GM19328 (cell line): ENCODE measurements at regions not wholly inside any gene's neighbourhood (a gene's known extent, or its start where the extent isn't known, plus 50 kb on each side); places are given as distances from the start of the nearest gene placed in this dataset.
"Not testable (repeated sequence)": the region's sequence is repeated elsewhere in the genome, so short reads cannot be mapped to it uniquely, and the experiment has no call there.

ENCODE experiments used
- ATAC-seq: cut with Tn5 transposase; IDR thresholded peaks from one replicate; pipeline ENCODE4 v1.9.1; 2021; ENCODE audit warnings: mild to moderate bottlenecking, moderate library complexity; ENCODE audit not compliant: unreplicated experiment

DNA sequence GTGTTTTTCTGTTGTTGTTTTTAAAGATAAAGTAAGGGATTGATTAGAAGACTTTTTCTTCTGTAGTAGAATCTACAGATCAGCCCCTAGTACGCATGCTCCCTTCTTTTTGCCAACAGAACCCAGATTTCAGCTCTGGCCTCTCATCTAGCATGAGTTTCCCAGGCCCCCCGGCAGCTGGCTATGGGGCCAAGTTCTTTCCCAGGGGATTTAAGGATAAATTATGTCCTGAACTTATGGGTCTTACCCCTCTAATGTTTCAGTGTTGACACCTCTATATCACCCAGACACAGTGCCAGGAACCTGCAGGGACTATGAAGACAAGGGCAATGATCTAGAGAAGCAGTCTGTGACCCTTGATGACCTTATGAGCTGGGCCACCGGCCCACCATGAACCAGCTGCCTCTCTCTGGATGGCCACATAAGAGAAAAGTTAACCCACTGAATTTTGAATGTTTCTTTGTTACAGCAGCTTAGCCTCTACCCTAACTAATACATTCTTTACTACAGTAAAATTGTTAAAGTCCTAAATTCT is 150.5 kb downstream of the UNC5CL start:
- ATAC-seq = no peak

DNA sequence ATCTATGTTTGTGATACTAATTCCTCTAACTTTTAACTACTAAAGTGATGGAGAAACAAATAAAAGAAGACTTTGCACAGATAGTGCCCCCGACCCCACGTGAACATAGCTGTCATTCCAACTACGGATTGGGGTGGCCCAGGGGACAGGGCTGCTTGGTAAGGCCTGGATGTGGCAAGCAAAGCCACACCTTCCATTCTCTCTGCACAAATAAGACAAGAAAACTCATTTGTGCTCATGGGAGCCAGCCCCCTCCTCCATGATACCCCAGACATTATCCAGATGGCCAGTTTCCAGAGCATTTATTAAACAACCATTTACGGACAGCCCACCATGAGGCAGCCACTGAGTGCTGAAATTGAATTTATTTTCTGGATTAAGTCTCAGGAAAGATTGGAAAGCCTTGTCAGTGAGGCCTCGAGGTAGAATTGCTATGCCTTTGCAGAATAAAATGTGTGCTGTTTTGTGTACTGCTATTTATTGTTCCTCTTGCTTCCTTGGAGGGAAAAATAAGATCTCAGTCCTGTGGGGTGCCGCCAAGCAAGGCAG is 151.2 kb downstream of the UNC5CL start:
- no peak for ATAC-seq

DNA sequence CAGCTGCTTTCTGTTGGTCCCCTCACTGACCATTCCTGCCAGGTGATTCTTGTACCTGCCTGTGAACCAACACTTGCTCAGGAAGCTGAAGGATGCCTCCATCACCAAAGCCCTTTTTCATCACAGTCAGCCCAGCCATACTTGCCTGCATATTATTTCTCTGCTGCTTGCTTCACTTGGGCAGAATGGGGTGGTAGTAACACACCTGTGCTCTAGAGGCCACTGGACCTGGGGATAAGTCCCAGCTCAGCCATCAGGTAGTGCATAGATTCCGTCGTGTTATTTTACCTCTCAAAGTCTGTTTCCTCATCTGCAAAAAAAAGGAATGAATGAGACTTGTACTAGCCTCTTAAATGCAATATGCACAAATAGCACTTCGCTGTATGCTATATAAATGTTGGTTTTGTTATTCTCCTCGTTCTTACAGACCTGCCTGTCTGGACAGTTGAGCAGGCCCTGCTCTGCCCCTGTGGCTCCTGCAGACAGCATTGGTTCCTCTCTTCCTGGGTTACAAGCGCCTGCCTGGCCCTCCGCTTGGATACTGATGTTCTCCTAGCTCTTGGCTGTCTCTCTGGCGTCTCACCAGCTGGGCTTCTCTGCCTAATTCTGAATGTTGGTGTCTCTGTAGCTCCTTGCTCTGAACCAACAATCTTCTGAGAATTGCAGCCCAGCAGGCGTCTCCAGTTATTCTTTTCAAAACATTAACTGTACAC is 151.8 kb downstream of the UNC5CL start:
- no peak for ATAC-seq

DNA sequence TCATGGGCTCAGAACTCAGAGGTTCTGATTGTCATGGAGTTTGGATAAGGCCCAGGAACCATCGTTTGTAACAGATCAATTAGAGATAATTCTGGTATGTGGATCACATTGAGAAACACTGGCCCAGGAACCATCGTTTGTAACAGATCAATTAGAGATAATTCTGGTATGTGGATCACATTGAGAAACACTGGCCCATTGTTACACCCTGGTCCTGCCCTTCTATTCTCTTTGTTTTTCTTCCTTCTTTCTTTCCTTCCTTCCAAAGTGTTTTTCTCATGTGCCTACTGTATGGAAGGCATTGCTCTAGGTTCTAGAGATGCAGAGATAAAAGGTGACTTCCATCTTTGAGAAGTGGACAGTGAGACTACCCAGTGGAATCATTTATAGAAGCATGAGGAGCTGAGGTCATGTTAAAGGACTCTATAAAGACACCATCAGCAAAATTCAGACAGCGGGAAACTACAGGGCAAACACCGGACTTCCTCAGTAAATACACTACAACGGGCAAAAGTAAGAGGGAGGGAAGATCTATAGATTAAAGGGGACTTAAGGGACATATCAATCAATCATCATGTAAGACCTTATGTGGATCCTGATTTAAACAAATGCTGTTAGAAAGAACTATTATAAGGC is 153.8 kb downstream of the UNC5CL start:
- ATAC-seq = no peak

DNA sequence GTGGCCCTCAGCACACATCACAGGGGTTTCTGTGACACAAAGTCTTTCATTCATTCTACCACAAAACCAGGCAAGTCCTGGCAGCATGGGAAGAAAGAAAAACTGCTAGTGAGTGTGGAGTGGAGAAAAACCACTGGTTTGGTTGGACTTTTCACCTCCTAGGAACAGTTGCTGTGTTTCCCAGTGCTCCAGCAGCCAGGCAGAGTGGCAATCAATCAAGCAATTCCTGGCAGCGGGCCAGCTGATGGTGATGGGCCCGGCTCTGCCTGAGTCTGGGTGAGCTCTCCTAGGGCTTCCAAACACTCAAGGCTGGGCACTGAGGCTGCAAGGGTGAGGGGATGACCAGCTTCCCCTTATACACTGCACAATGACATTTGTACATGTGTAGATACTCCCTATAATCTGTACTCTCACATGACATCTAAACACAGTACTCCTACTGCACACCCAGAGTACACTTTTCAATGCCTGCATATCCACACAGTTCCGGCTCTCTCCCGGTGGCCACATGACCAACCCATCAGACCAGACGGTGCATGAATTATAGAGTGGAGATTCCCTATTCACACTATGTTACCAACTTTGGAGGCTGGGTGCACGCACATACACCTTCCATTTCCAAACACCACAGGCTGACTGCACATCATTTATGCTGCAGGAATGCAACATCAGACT is 156.6 kb downstream of the UNC5CL start:
- no peak for ATAC-seq

DNA sequence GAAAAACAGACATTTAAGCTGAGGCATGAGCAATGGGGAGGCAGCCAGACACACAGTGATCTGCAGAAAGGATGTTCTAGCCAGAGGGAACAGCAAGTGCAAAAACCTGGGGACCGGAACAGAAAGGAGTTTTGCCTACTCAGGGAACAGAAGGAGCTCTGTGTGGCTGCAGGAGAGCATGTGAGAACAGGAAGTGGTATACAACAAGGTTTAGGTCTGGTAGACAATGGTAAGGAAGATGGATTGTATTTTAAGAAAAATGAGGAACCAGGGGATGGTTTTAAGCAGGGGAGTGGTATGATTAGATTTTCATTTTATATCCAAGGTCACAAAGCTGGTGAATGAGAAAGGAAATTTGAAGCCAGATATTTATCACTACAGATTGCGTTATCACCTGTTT is 157.5 kb downstream of the UNC5CL start:
- no peak for ATAC-seq

DNA sequence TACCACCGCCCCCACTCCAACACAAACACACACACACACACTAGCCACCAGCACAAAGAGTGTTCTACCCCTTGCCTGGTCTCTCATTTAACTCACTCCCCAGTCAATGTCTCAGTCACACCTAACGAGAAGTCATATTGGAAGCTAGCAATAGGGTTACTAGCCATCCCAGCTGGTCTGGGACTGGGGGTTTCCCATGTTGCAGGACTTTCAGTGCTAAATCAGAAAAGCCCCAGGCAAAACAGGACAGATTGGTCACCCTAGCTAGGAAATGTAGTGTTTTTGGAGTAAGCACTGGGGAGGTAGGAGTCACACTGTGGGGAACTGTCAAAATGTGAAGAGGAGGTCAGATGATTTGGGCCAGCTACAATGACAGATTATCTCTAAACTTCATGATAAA is 158.1 kb downstream of the UNC5CL start:
- ATAC-seq = no peak

DNA sequence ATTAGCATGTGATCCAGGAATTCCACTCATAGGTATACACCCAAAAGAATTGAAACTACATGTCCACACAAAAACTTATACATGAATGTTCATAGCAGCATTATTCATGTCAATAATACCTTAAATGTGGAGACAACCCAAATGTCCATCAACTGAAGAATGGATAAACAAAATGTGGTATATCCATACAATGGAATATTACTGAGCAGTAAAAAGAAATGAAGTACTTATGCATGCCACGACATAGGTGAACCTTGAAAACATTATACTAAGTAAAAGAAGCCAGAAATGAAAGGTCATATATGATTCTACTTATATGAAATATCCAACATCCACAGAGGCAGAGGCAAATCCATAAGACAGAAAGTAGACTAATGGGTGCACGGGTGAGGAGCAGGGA is 159.9 kb downstream of the UNC5CL start:
- no peak for ATAC-seq

DNA sequence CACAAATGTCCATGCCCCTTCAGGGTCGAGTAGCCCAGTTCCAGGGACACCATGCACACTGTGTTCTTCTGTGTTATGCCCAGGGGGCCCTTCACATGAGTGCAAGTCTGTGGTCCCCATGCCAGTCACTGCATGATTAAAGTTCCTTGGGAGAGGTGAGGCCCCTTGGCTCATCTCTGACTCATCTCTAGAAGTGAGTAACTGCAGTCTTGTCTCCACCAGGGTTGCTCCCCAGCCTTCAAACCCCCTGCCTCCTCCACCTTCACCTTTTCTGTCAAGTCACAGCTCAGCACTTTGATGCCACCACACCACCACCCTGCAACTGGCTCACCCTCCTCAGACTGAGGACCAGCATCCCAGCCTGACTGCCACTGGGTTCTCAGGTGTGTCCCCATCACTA is 161.7 kb downstream of the UNC5CL start:
- no peak for ATAC-seq

DNA sequence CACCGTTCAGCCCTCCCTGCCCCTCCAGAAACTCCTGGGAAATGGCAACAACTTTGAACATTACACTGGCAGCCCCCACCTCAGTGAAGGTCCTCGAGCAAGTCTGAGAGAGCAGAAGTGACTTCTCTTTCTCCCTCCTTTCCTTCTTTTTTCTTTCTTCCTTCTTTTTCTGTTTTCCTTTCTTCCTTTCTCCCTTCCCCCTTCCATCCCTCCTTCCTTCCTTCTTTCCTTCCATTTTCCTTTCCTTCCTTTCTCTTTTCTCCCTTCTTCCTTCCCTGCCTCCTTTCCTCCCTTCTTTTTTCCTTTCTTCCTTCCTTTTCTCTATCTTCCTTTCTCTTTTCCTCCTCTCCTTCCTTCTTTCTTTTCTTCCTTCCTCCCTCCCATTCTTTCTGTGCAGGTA is 162.7 kb downstream of the UNC5CL start:
- ATAC-seq = no peak

DNA sequence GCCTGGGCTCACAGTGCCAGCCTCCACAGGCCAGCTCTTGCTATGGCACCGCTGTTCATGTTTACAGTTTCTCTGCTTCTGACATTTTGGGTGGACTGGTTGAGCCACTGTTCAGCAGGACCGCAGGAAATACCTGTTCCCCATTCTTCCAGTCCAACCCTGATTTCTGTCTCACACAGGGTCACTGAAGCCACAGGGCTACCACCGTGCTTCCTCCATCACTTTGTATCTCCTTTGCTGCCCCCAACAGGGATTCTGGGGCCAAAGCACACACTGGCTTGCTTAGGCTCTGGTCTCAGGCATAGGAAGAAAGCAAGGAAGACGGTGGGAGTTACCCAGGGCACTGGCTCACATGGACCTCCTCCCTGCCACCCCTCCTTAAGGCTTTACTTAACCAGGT is 164.5 kb downstream of the UNC5CL start:
- ATAC-seq = no peak

DNA sequence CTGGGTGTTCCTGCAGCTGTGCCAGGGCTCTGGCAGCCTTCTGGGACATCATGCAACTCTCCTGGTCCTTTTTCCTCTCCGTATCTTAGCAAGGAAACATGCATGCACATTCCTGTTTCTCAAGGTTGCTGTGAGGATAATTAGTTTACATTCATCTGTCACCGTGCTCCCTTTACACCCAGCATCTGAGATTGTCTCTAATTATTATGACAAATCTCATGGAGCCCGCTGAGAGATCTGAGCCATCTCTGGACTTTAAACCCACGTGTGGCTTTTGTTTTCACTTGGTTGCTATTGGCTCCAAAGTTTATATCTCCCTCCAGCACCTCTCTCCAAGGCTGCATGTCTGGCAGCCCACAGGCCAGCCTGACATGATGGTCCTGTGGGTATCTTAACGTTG is 167.6 kb downstream of the UNC5CL start:
- ATAC-seq = no peak

DNA sequence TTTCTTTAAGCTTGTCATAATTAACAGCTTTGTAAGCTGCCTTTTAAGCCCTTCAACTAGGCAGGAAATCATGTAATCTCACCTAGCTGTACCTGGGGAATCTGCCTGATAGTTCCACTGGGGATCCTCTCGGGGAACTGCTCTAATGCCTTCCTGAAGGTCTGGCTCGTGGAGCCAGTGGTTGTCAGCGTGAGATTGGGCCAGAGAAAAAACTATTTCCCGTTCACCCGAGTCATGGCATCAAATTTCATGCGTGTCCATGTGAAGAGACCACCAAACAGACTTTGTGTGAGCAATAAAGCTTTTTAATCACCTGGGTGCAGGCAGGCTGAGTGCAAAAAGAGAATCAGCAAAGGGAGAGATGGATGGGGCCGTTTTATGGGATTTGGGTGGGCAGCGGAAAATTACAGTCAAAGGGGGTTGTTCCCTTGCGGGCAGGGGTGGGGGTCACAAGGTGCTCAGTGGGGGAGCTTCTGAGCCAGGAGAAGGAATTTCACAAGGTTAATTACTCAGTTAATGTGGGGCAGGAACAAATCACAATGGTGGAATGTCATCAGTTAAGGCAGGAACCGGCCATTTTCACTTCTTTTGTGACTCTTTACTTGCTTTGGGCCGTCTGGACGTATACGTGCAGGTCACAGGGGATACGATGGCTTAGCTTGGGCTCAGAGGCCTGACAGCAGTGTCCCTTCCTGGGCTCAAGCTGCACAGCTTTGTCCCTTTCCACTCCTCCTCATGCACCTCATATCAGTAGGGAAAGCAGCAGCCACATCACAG is 170.7 kb downstream of the UNC5CL start:
- not testable (repeated sequence) for ATAC-seq

DNA sequence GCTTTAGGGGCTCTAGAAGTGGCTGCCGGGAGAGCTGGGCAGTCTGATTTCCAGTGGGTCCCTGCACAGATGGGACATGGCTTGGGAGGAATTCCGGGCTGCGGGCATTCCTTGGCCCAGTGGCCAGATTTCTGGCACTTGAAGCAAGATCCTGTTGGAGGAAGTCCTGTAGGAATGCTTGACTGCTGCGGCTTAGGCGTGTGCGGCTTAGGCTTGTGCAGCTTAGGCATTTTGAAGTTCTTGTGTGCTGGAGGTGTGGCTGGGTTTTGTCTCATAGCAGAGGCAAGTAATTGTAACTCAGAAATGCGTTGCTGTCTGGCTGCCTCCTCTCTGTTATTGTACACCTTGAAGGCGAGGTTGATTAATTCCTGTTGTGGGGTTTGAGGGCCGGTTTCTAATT is 171.5 kb downstream of the UNC5CL start:
- not testable (repeated sequence) for ATAC-seq

DNA sequence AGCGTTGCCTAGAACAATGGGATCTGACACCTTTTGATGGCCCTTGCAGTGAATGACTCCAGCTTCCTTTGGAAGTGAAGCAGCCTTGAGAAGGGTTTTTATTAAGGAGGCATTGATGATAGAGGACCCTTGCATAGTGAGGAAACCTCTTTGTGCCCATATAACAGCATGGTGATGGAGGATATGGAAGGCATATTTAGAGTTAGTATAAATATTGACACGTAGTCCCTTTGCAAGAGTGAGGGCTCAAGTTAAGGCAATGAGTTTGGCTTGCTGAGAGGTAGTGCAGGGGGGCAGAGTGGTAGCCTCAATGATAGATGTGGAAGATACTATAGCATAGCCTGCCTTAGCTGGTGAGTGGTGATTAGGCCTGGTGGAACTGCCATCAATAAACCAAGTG is 173.8 kb downstream of the UNC5CL start:
- ATAC-seq = not testable (repeated sequence)

DNA sequence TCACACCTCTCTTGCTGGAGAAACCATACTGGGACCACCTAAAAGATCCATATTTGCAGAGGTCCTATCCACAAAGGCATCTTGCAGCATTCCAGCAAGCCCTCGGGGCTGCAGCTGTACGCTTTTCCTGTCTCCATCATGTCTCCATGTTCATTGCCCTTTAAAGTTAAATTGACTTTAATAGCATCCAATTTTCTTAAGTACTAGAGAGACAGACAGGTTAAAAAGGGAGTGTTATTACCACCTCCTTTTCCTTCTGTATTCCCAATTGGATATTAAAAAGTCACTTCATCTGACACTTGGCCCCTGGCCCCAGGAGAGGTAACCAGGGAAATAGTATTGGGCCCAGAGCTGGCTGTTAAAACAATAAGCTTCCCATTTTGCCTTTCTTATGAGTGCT is 178.6 kb downstream of the UNC5CL start:
- no peak for ATAC-seq

DNA sequence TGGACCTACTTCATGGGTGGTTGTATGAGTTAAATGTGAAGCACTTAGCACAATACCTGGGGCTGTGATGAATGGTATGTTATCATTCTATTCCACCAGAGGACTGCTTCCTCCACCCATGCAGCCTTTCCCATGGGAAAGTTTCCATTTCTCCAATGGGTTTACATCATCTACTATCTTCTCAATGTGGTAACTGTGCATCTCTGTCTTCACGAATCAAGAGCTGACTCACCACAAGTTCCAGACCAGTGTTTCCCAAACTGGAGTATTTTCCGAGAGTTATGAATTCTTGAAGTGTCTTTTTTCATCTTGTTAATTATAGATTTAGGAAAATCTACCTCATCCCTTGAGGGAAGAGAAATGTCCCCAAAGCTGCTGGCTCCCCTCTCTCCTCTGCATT is 182.8 kb downstream of the UNC5CL start:
- no peak for ATAC-seq

DNA sequence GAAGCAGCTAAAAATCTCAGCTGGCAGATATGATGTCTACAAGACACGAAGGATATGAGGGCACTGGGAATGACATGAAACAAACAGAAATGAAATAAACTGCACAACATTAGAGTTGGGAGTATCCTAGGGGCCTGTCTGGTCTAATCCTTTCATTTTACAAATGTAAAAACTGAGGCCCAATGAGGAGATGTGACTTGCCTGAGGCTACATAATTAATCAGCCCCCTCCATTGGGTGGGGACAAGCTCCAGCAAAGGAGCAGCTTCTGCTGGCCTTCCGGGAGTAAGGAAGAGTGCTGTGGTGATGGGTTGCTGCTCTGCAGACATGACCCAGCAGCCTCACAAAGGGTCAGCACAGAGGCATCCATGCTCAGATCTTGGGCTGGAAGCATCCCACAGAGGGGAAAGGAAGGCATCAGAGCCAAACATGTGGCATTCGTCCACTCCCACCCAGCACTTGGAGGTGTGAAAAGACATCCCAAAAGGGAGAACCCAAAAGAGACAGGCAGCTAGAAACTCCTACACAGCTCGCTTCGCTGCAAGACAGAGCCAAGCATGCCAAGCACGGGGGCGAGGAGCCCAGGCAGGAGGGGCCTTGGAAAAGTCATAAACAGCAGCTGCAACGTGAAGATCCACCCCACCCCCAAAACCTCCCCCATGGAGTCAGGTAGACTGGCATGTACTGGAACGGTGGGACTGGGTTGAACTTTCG is 183.7 kb downstream of the UNC5CL start:
- ATAC-seq = no peak

DNA sequence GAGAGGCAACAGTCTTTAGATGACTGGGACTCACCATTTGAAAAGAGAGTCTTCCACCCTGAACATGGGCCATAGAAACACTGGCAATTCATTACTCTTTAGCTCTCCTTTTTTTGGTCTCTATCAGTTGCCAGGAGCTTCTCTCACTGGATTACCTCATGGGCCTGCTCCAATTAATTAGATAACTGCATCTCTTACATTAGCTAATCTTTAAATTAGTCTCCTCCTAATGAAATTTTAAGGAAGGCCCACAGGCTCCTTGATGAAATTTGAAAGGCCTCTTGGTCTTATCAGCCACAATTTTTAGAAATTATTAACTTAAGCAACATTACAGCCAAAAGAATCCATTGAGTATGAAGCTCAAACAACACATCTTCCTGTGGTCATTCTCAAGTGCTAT is 184.4 kb downstream of the UNC5CL start:
- no peak for ATAC-seq

DNA sequence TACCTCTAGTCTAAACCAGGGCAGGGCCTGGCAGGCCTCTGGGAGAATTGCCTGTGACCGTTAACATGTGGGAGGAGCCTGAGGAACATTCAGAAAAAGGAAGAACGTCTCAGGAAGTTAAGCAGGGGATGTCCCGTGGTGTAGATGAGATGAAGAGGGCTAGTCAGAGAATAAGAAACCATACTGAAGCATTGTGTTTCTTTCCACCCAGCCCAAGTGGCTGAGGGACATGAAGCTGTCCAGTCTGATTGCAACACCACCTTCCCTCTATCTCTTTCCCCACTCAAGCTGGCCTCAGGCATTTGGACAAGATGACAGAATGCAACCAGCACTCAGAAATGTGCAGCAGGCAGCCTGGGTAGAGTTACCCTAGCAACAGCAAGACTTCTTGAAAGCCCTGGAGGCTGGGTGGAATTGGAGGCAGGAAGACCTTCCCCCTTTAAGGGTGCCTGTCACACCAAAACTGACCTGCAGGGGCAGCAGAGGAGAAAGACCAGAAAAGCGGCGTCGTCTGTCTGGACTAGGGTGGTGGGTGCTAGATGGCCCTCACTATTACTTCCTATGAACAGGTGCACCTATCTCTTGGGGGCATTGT is 186.1 kb downstream of the UNC5CL start:
- no peak for ATAC-seq
